Sigmoid colon (tissue), 6 donors: ENCODE measurements at regions not wholly inside any gene's neighbourhood (a gene's known extent, or its start where the extent isn't known, plus 50 kb on each side); places are given as distances from the start of the nearest gene placed in this dataset.

Experiments
- DNase-seq: peaks from one replicate; pipeline ENCODE4 v3.0.0-alpha.2; 2019
- H3K27ac ChIP-seq, 4 donors: fragments of 200-600 bp; sonication (generic); one replicate each; pipeline ENCODE4 v1.5.1; 2016 to 2019; ENCODE audit warnings: mild to moderate bottlenecking in 1 of 4
- H3K27me3 ChIP-seq, 3 donors: fragments of 200-600 bp; sonication (generic); one replicate each; pipeline ENCODE4 v1.5.1; 2019; ENCODE audit warnings: mild to moderate bottlenecking in 1 of 3
- H3K36me3 ChIP-seq, 4 donors: fragments of 200-600 bp; sonication (generic); one replicate each; pipeline ENCODE4 v1.5.1; 2016 to 2019
- H3K4me1 ChIP-seq, 4 donors: fragments of 200-600 bp; sonication (generic); one replicate each; pipeline ENCODE4 v1.5.1; 2017 to 2019
- H3K4me3 ChIP-seq, 4 donors: fragments of 200-600 bp; sonication (generic); one replicate each; pipeline ENCODE4 v1.5.1; 2017 to 2019; ENCODE audit warnings: mild to moderate bottlenecking in 2 of 4, moderate library complexity in 1 of 4
- H3K9me3 ChIP-seq, 4 donors: fragments of 200-600 bp in 3 of 4; sonication (generic) in 3 of 4; one replicate each; pipeline versions ENCODE4 v1.5.1 to v1.6.1; 2013 to 2019
- EP300 ChIP-seq, 4 donors: sonication (generic); formaldehyde crosslinking; IDR thresholded peaks; one replicate each; pipeline ENCODE4 v1.6.1; 2017; ENCODE audit warnings: antibody characterized with exemption in 4 of 4
- POLR2A ChIP-seq, 2 donors: fragments of 450-650 bp; IDR thresholded peaks; one replicate each; pipeline ENCODE4 v1.6.1; 2016; ENCODE audit warnings: antibody characterized with exemption in 2 of 2, mild to moderate bottlenecking in 2 of 2, moderate library complexity in 2 of 2
- POLR2AphosphoS5 ChIP-seq, 4 donors: sonication (generic); formaldehyde crosslinking; IDR thresholded peaks; one replicate each; pipeline ENCODE4 v1.6.1; 2017; ENCODE audit warnings: antibody characterized with exemption in 4 of 4
- WGBS, 2 donors: extraction: QIAGEN DNeasy Blood & Tissue Kit; methylation state at CpG; one replicate each; pipeline ENCODE4 v1.1.7; 2013; 5-methylcytosine and 5-hydroxymethylcytosine counted together
- intact Hi-C: fragments of 100-400 bp; cut with DNase I; formaldehyde crosslinking; loops from one replicate; pipeline ENCODE4 v1.15.1; 2023
- TF ChIP-seq, protein P1 (sequence below), 4 experiments: fragments of 450-650 bp in 3 of 4; fragments of 200-600 bp in 1 of 4; IDR thresholded peaks; one replicate each; pipeline ENCODE4 v1.5.1; 2016 to 2019; ENCODE audit warnings: antibody characterized with exemption in 4 of 4, mild to moderate bottlenecking in 3 of 4, moderate library complexity in 2 of 4
- donor health status: healthy with polysubstance abuse.
- donor health status: healthy.

- DNase-seq: no peak
- H3K9me3 ChIP-seq: peaks cover 0 to 6% (median 0%) of the 10 kb centered on the region in 4 donors
- H3K27ac ChIP-seq: peak overlapping the region in 2 of 4 donors; percentile 36 to 65
- H3K4me3 ChIP-seq: no peak overlapping the region
- intact Hi-C loops: no loop called here
- H3K27me3 ChIP-seq: no peaks in the 10 kb centered on the region
- H3K36me3 ChIP-seq: no peaks in the 10 kb centered on the region
- H3K4me1 ChIP-seq: peaks cover 0 to 29% (median 15%) of the 10 kb centered on the region in 4 donors
- no peak for TF ChIP-seq POLR2A (IDR thresholded peaks at IDR 0.05)
- TF ChIP-seq, protein P1, sequence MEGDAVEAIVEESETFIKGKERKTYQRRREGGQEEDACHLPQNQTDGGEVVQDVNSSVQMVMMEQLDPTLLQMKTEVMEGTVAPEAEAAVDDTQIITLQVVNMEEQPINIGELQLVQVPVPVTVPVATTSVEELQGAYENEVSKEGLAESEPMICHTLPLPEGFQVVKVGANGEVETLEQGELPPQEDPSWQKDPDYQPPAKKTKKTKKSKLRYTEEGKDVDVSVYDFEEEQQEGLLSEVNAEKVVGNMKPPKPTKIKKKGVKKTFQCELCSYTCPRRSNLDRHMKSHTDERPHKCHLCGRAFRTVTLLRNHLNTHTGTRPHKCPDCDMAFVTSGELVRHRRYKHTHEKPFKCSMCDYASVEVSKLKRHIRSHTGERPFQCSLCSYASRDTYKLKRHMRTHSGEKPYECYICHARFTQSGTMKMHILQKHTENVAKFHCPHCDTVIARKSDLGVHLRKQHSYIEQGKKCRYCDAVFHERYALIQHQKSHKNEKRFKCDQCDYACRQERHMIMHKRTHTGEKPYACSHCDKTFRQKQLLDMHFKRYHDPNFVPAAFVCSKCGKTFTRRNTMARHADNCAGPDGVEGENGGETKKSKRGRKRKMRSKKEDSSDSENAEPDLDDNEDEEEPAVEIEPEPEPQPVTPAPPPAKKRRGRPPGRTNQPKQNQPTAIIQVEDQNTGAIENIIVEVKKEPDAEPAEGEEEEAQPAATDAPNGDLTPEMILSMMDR (IDR thresholded peaks at IDR 0.05): no peak
- TF ChIP-seq EP300 (IDR thresholded peaks at IDR 0.05): no peak
- peak; percentile 61 to 93 (median 79) for TF ChIP-seq POLR2AphosphoS5 (IDR thresholded peaks at IDR 0.05)
- WGBS, 2 donors: 51 to 71% methylated on average over 2 of the region's 2 CpGs
Observed at GRCh38 chr2:172680436-172681068, 55.1 kb upstream of the RAPGEF4 start.

GRCh38 chr2:172685467-172685866 is 50.2 kb upstream of the RAPGEF4 start:
- 98% methylated on average over 4 of the region's 4 CpGs for WGBS, 2 donors
- no peaks in the 10 kb centered on the region for H3K9me3 ChIP-seq
- no peak overlapping the region for H3K4me3 ChIP-seq
- TF ChIP-seq, protein P1 (IDR thresholded peaks at IDR 0.05): no peak
- no peak for TF ChIP-seq EP300 (IDR thresholded peaks at IDR 0.05)
- TF ChIP-seq POLR2A (IDR thresholded peaks at IDR 0.05): no peak
- TF ChIP-seq POLR2AphosphoS5 (IDR thresholded peaks at IDR 0.05): no peak
- no peak overlapping the region for H3K27ac ChIP-seq
- H3K27me3 ChIP-seq: no peaks in the 10 kb centered on the region
- H3K4me1 ChIP-seq: peaks cover 0 to 18% (median 9%) of the 10 kb centered on the region in 4 donors
- intact Hi-C loops: no loop called here
- DNase-seq: no peak
- H3K36me3 ChIP-seq: no peaks in the 10 kb centered on the region
